ENCODE measurements at regions not wholly inside any gene's neighbourhood (a gene's known extent, or its start where the extent isn't known, plus 50 kb on each side); places are given as distances from the start of the nearest gene placed in this dataset.
"Not testable (repeated sequence)": the region's sequence is repeated elsewhere in the genome, so short reads cannot be mapped to it uniquely, and the experiment has no call there.

- TF ChIP-seq CTCF (IDR thresholded peaks at IDR 0.05): no peak
- TF ChIP-seq EP300 (IDR thresholded peaks at IDR 0.05): no peak
- TF ChIP-seq POLR2A (IDR thresholded peaks at IDR 0.05): no peak
- H3K4me3 ChIP-seq: no peak overlapping the region
- H3K4me1 ChIP-seq: no peaks in the 10 kb centered on the region
- no peaks in the 10 kb centered on the region for H3K27me3 ChIP-seq
- no peak overlapping the region for H3K27ac ChIP-seq
- no peak for DNase-seq (ENCODE audit: low spot score in 2 of 2)
- no peaks in the 10 kb centered on the region for H3K36me3 ChIP-seq
- no peaks in the 10 kb centered on the region for H3K9me3 ChIP-seq
These were observed 547.5 kb downstream of the TRAM1L1 start for GRCh38 chr4:116537828-116538227.

GRCh38 chr4:116536024-116536423 is 549.4 kb downstream of the TRAM1L1 start:
- not testable (repeated sequence) for H3K27me3 ChIP-seq; H3K4me1 ChIP-seq; H3K27ac ChIP-seq; DNase-seq (ENCODE audit: low spot score in 2 of 2); H3K4me3 ChIP-seq; H3K36me3 ChIP-seq; H3K9me3 ChIP-seq
- WGBS, 2 donors: 91 to 93% methylated on average over 6 of the region's 6 CpGs

- no peak for DNase-seq (ENCODE audit: low spot score in 2 of 2)
- no peaks in the 10 kb centered on the region for H3K9me3 ChIP-seq
- no peak overlapping the region for H3K27ac ChIP-seq
- H3K27me3 ChIP-seq: no peaks in the 10 kb centered on the region
- H3K36me3 ChIP-seq: no peaks in the 10 kb centered on the region
- H3K4me1 ChIP-seq: no peaks in the 10 kb centered on the region
- 64 to 73% methylated on average over 5 of the region's 5 CpGs for WGBS, 2 donors
- TF ChIP-seq POLR2A (IDR thresholded peaks at IDR 0.05) (no peak), CTCF (IDR thresholded peaks at IDR 0.05) (no peak), EP300 (IDR thresholded peaks at IDR 0.05) (no peak)
- H3K4me3 ChIP-seq: no peak overlapping the region
These were observed 553.5 kb downstream of the TRAM1L1 start for GRCh38 chr4:116531870-116532269.

GRCh38 chr4:116531026-116531425 is 554.4 kb downstream of the TRAM1L1 start:
- 55 to 72% methylated on average over 3 of the region's 3 CpGs for WGBS, 2 donors
- no peaks in the 10 kb centered on the region for H3K27me3 ChIP-seq
- DNase-seq (ENCODE audit: low spot score in 2 of 2): no peak
- H3K36me3 ChIP-seq: no peaks in the 10 kb centered on the region
- H3K4me1 ChIP-seq: no peaks in the 10 kb centered on the region
- no peaks in the 10 kb centered on the region for H3K9me3 ChIP-seq
- no peak overlapping the region for H3K27ac ChIP-seq
- no peak overlapping the region for H3K4me3 ChIP-seq
- TF ChIP-seq POLR2A (IDR thresholded peaks at IDR 0.05) (no peak), CTCF (IDR thresholded peaks at IDR 0.05) (no peak), EP300 (IDR thresholded peaks at IDR 0.05) (no peak)

GRCh38 chr4:116530048-116530447 is 555.3 kb downstream of the TRAM1L1 start:
- no peaks in the 10 kb centered on the region for H3K36me3 ChIP-seq
- 61 to 76% methylated on average over 2 of the region's 2 CpGs for WGBS, 2 donors
- TF ChIP-seq CTCF (IDR thresholded peaks at IDR 0.05) (no peak), POLR2A (IDR thresholded peaks at IDR 0.05) (no peak), EP300 (IDR thresholded peaks at IDR 0.05) (no peak)
- no peak overlapping the region for H3K4me3 ChIP-seq
- no peaks in the 10 kb centered on the region for H3K27me3 ChIP-seq
- H3K9me3 ChIP-seq: no peaks in the 10 kb centered on the region
- no peaks in the 10 kb centered on the region for H3K4me1 ChIP-seq
- no peak for DNase-seq (ENCODE audit: low spot score in 2 of 2)
- no peak overlapping the region for H3K27ac ChIP-seq

GRCh38 chr4:116529129-116529528 is 556.2 kb downstream of the TRAM1L1 start:
- H3K27me3 ChIP-seq: no peaks in the 10 kb centered on the region
- H3K27ac ChIP-seq: no peak overlapping the region
- no peak overlapping the region for H3K4me3 ChIP-seq
- TF ChIP-seq EP300 (IDR thresholded peaks at IDR 0.05) (no peak), CTCF (IDR thresholded peaks at IDR 0.05) (no peak), POLR2A (IDR thresholded peaks at IDR 0.05) (no peak)
- H3K4me1 ChIP-seq: no peaks in the 10 kb centered on the region
- no peaks in the 10 kb centered on the region for H3K9me3 ChIP-seq
- no peaks in the 10 kb centered on the region for H3K36me3 ChIP-seq
- no peak for DNase-seq (ENCODE audit: low spot score in 2 of 2)
- WGBS, 2 donors: 86 to 94% methylated on average over 1 of the region's 1 CpG

Data from tibial nerve (tissue), 4 donors.